HepG2 (cell line): ENCODE measurements at regions not wholly inside any gene's neighbourhood (a gene's known extent, or its start where the extent isn't known, plus 50 kb on each side); places are given as distances from the start of the nearest gene placed in this dataset.

Experiments
- ATAC-seq: fragments of 200-7000 bp; cut with Tn5 transposase; 3 replicates; pipeline ENCODE4 v1.9.1; 2020; ENCODE audit warnings: mild to moderate bottlenecking, moderate library complexity
- BruUV-seq: library from RNA; stranded (reverse); fragments of 400-500 nt; replicated peaks from 2 replicates; lab custom pipeline; 2021; lab: Mats Ljungman, UMichigan
- CTCF ChIA-PET: fragments of 300-600 bp; formaldehyde crosslinking; extraction: SDS; loops from one replicate; lab custom pipeline; 2021; ENCODE audit warnings: low total read pairs, inconsistent platforms, low intra/inter-chr PET ratio; lab: Yijun Ruan, JAX
- POLR2A ChIA-PET: fragments of 350-600 bp; sonication (Branson Sonifier 250); formaldehyde crosslinking; loops from one replicate; lab custom pipeline; 2020; ENCODE audit warnings: antibody characterized with exemption, inconsistent platforms; lab: Yijun Ruan, JAX
- DNase-seq: peaks from one replicate; pipeline ENCODE4 v3.0.0-alpha.2; 2015; ENCODE audit warnings: low spot score
- FAIRE-seq: peaks from 3 replicates; lab custom pipeline; 2011; peaks lifted over from hg19 to GRCh38; lab: Jason Lieb, UNC
- H2AFZ ChIP-seq: one replicate; pipeline ENCODE4 v1.6.1; 2011; ENCODE audit warnings: low read length, inconsistent platforms
- H3K27ac ChIP-seq: fragments of 300-600 bp; 3 replicates; pipeline ENCODE4 v1.8.0; 2011; ENCODE audit warnings: mixed run types, mild to moderate bottlenecking, mixed read lengths, low read length, inconsistent platforms; ENCODE audit not compliant: insufficient read depth; ENCODE audit errors: extremely low read length
- H3K27me3 ChIP-seq, 2 experiments: fragments of 200-600 bp in 1 of 2; 2 replicates in 1 of 2; 3 replicates in 1 of 2; pipeline versions ENCODE4 v1.6.0 to v1.8.0; 2011; ENCODE audit warnings: low read length in 2 of 2, mild to moderate bottlenecking in 2 of 2, moderate library complexity in 2 of 2, inconsistent platforms in 1 of 2; ENCODE audit not compliant: insufficient read depth in 2 of 2, control insufficient read depth in 1 of 2
- H3K36me3 ChIP-seq, 2 experiments: fragments of 200-600 bp in 1 of 2; replicated peaks in 1 of 2; 2 replicates in 1 of 2; 3 replicates in 1 of 2; pipeline versions ENCODE4 v1.5.1 to v1.8.0; 2011; ENCODE audit warnings: low read length in 2 of 2, inconsistent platforms in 1 of 2; ENCODE audit not compliant: insufficient read depth in 2 of 2, control insufficient read depth in 1 of 2
- H3K4me1 ChIP-seq: 2 replicates; pipeline ENCODE4 v1.5.1; 2012; ENCODE audit warnings: low read length, inconsistent platforms; ENCODE audit not compliant: insufficient read depth
- H3K4me2 ChIP-seq: 2 replicates; pipeline ENCODE4 v1.6.0; 2011; ENCODE audit warnings: low read depth, low read length, inconsistent platforms
- H3K4me3 ChIP-seq, 3 experiments: fragments of 200-600 bp in 1 of 3; sonication (generic), shearing (Covaris generic) in 1 of 3; replicated peaks in 1 of 3; 2 replicates each; pipeline ENCODE4 v1.5.1; 2011 to 2016; ENCODE audit warnings: low read length in 3 of 3, inconsistent platforms in 2 of 3, low read depth in 2 of 3, mild to moderate bottlenecking in 2 of 3, control low read depth in 1 of 3, mixed read lengths in 1 of 3; ENCODE audit not compliant: insufficient read depth in 1 of 3
- H3K79me2 ChIP-seq: one replicate; pipeline ENCODE4 v1.6.1; 2011; ENCODE audit warnings: low read length, inconsistent platforms; ENCODE audit not compliant: insufficient read depth
- H3K9ac ChIP-seq: 2 replicates; pipeline ENCODE4 v1.6.0; 2011; ENCODE audit warnings: mild to moderate bottlenecking, low read depth, low read length, inconsistent platforms; ENCODE audit not compliant: insufficient read depth
- H3K9me3 ChIP-seq: 2 replicates; pipeline ENCODE4 v1.5.1; 2012; ENCODE audit warnings: mild to moderate bottlenecking, low read length
- H4K20me1 ChIP-seq: 2 replicates; pipeline ENCODE4 v1.6.0; 2011; ENCODE audit warnings: inconsistent platforms, mild to moderate bottlenecking, low read length, moderate library complexity; ENCODE audit not compliant: insufficient read depth
- ARHGAP35 ChIP-seq: sonication (generic); formaldehyde crosslinking; IDR thresholded peaks from 2 replicates; pipeline ENCODE4 v1.9.0; 2022; ENCODE audit warnings: mild to moderate bottlenecking, inconsistent platforms, moderate library complexity, missing genetic modification reagents, borderline replicate concordance
- ATF5 ChIP-seq: sonication (generic); formaldehyde crosslinking; IDR thresholded peaks from 2 replicates; pipeline ENCODE4 v1.4.0; 2020; ENCODE audit warnings: mild to moderate bottlenecking, low read depth, missing genetic modification reagents
- CC2D1A ChIP-seq: sonication (generic); formaldehyde crosslinking; IDR thresholded peaks from 2 replicates; pipeline ENCODE4 v1.8.1; 2023; ENCODE audit warnings: mild to moderate bottlenecking, missing genetic modification reagents
- DDIT3 ChIP-seq: sonication (generic); formaldehyde crosslinking; IDR thresholded peaks from 2 replicates; pipeline ENCODE4 v1.4.0; 2020; ENCODE audit warnings: mild to moderate bottlenecking, missing genetic modification reagents
- ETS1 ChIP-seq: sonication (generic); formaldehyde crosslinking; IDR thresholded peaks from 2 replicates; pipeline ENCODE4 v1.4.0; 2020; ENCODE audit warnings: missing genetic modification reagents
- HIC2 ChIP-seq: sonication (generic); formaldehyde crosslinking; IDR thresholded peaks from 2 replicates; pipeline ENCODE4 v1.9.0; 2022; ENCODE audit warnings: low read depth, missing genetic modification reagents
- HNF1A ChIP-seq, 2 experiments: sonication (generic) in 1 of 2; formaldehyde crosslinking in 1 of 2; IDR thresholded peaks; 2 replicates each; pipeline versions ENCODE4 v1.4.0 to v1.6.1; 2016 to 2020; ENCODE audit warnings: borderline replicate concordance in 1 of 2, low read depth in 1 of 2, mild to moderate bottlenecking in 1 of 2, missing genetic modification reagents in 1 of 2
- JUND ChIP-seq: sonication (generic); formaldehyde crosslinking; IDR thresholded peaks from 2 replicates; pipeline ENCODE4 v1.8.0; 2022; ENCODE audit warnings: mild to moderate bottlenecking, missing genetic modification reagents
- SOX13 ChIP-seq, 3 experiments: fragments of 450-650 bp in 1 of 3; sonication (generic) in 1 of 3; formaldehyde crosslinking in 1 of 3; IDR thresholded peaks in 2 of 3; conservative IDR thresholded peaks in 1 of 3; 2 replicates each; pipeline versions ENCODE4 v1.5.0 to v1.6.1; 2016 to 2020; ENCODE audit warnings: antibody characterized with exemption in 1 of 3, mild to moderate bottlenecking in 1 of 3, missing compliant biosample characterization in 1 of 3, missing genetic modification reagents in 1 of 3, moderate library complexity in 1 of 3
- TBL1XR1 ChIP-seq: fragments of 150-350 bp; IDR thresholded peaks from 2 replicates; pipeline ENCODE4 v1.6.1; 2014; ENCODE audit warnings: borderline replicate concordance, low read length; ENCODE audit not compliant: partially characterized antibody
- ZBTB33 ChIP-seq: sonication (generic); formaldehyde crosslinking; IDR thresholded peaks from 2 replicates; pipeline ENCODE4 v1.4.0; 2020; ENCODE audit warnings: missing genetic modification reagents
- WGBS: methylation state at CpG from one replicate; pipeline ENCODE4 v1.1.6; 2017; ENCODE audit warnings: low lambda C conversion rate; 5-methylcytosine and 5-hydroxymethylcytosine counted together
- in situ Hi-C: cut with HindIII; loops from 2 replicates; pipeline ENCODE4 v1.10.0; 2017; ENCODE audit warnings: low pct_unique_long_range_greater_than_20kb; ENCODE audit not compliant: extremely low pct_ligation_motif_present
- intact Hi-C: fragments of 100-400 bp; cut with micrococcal nuclease; formaldehyde crosslinking; loops from one replicate; pipeline ENCODE4 v1.10.0; 2022; ENCODE audit not compliant: unreplicated experiment

GRCh38 chr4:145297556-145297955 is 117.2 kb upstream of the OTUD4 start (continued):
- TF ChIP-seq ZBTB33 (CRISPR knock-in tag) = no peak
- no peak for TF ChIP-seq SOX13 (IDR thresholded peaks at IDR 0.05)
- TF ChIP-seq SOX13 (CRISPR knock-in tag; conservative IDR thresholded peaks at IDR 0.05 in 1 of 2, IDR thresholded peaks at IDR 0.05 in 1 of 2) = no peak
- no peak for TF ChIP-seq ARHGAP35 (CRISPR knock-in tag)
- no peak for TF ChIP-seq TBL1XR1
- TF ChIP-seq CC2D1A (CRISPR knock-in tag) = no peak
- no peak for TF ChIP-seq JUND
- TF ChIP-seq DDIT3 (CRISPR knock-in tag) = no peak
- TF ChIP-seq ETS1 (CRISPR knock-in tag) = no peak
- TF ChIP-seq, all 625 proteins: peak for 0

- FAIRE-seq = no peak
- WGBS = 5% methylated on average over 1 of the region's 1 CpG
- CTCF ChIA-PET = no interaction called here
- no TSS peak for BruUV-seq
- DNase-seq = no peak
- no peaks in the 10 kb centered on the region for H3K4me1 ChIP-seq
- no peak for ATAC-seq
- H3K36me3 ChIP-seq = no peaks in the 10 kb centered on the region
- POLR2A ChIA-PET = no interaction called here
- no peak overlapping the region for H2AFZ ChIP-seq
- no peak overlapping the region for H3K4me3 ChIP-seq
- intact Hi-C loops = no loop called here
- 0 out of 5 replicates have a peak, but pooled peaks cover 0 to 4% of the 10 kb centered on the region in 2 experiments for H3K27me3 ChIP-seq
- no peak overlapping the region for H3K4me2 ChIP-seq
- no peaks in the 10 kb centered on the region for H3K79me2 ChIP-seq
- H4K20me1 ChIP-seq = no peaks in the 10 kb centered on the region
- H3K9ac ChIP-seq = no peak overlapping the region
- in situ Hi-C loops = no loop called here
- H3K27ac ChIP-seq = no peak overlapping the region
- no peaks in the 10 kb centered on the region for H3K9me3 ChIP-seq
- TF ChIP-seq HNF1A (IDR thresholded peaks at IDR 0.05; ENCODE audit: low read depth) = no peak
- TF ChIP-seq HNF1A (CRISPR knock-in tag; IDR thresholded peaks at IDR 0.05; ENCODE audit: borderline replicate concordance) = no peak
- no peak for TF ChIP-seq HIC2 (CRISPR knock-in tag)
- no peak for TF ChIP-seq ATF5
These were observed 115.2 kb upstream of the OTUD4 start for GRCh38 chr4:145295547-145295946.
